ENCODE measurements at regions not wholly inside any gene's neighbourhood (a gene's known extent, or its start where the extent isn't known, plus 50 kb on each side); places are given as distances from the start of the nearest gene placed in this dataset.

DNA sequence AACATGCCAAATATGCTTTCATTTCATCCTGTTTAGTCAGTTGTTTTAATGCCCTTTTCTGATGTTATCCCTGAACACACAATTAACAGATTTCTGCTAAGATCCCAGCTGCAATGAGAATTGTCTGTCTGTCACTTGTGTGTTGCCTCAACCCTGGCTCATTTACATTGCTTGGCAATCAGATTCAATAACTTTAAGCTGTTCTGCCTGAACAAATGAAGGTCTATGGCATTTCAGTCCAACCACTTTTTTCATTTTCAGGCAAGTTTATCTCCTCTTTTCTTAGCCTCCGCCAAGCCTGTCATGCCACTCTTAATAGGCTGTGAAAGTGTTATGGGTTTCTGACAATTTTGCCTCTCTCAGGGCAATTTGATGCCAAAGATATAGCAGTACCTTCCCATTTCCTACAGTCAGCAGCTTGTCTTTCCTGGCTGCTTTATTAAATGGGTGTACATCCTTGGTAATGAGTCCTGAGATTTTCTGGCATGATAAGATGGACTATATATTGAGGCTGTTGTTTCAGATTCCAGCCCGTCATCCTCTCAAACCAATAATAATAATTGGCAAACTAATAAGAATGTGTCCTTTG lies 68.7 kb upstream of the ADAMTS9 start:
- DNase-seq = no peak

DNA sequence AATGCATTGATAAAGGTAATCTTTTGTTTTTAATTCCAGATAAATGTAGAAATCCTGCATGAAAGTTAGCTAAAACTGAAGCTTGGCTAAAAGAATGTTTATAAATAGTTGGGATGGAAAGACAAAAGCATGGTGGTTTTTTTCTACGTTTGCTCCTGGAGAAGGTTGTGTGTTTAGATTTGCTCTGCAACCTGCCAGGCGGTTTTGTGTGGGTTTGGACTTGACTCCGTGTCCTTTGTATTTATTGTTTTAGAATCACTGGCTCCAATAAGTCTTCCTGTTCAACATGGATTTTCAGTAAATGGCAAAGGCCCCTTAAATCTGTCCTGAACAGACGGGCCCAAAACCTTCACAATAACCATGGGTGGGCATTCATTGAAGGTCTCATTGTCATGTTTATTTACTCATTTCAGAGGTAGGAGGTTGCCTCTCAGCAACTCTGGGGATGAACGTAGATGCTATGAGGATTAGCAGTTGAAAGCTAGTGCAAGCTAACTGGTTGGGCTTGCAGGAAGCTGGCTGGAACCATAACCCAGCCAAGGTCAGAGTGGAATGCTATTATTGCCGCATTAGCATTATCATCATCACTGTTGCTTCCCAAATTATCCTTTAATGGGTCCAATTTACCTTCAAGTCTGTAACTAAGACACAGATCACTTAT lies 60.6 kb upstream of the ADAMTS9 start:
- no peak for DNase-seq

GRCh38 chr3:64747679-64748078 lies 59.9 kb upstream of the ADAMTS9 start:
- no peak for DNase-seq

- no peak for DNase-seq
These were observed 56.1 kb upstream of the ADAMTS9 start for GRCh38 chr3:64743887-64744243.

DNA sequence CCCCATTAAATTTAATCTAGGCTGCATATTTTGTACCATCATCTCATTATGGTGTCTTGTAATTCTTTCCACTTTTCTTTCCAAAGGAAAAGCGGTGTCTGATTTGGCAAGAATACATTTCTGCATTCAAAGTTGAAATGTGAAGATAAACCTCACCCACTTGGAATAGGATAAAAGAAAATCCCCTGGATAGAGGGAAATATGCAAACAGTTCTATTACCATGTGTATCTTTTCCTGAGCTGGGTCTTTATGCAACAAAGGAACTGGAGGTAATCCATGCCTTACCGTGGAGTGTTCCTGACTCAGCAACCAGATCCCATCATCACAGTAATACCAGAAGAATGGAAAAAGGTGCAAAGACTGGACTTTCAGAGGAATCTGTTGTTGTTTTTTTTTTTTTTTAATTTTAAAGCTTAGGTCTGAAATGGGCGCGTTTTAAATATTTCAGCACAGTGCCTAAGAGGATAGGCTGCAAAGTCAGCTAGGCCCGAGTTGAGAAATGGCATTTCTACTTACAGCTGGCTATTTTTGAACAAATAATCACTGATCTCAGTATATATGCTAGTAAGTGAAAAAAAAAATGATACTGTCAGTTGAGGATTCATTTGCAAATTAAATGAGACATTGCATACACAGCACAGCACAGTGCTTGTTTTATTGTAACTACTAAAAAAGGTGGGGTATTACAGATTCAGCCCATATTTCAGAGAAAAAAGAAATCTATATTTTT lies 55.5 kb upstream of the ADAMTS9 start:
- DNase-seq = no peak

- DNase-seq = no peak
These were observed 53.5 kb upstream of the ADAMTS9 start for GRCh38 chr3:64741341-64741740.

GRCh38 chr3:64739971-64740631 lies 52.3 kb upstream of the ADAMTS9 start:
- DNase-seq = peak in 1 of 51 donors; percentile 5
